HG03060 (cell line): ENCODE measurements at regions not wholly inside any gene's neighbourhood (a gene's known extent, or its start where the extent isn't known, plus 50 kb on each side); places are given as distances from the start of the nearest gene placed in this dataset.
"Not testable (repeated sequence)": the region's sequence is repeated elsewhere in the genome, so short reads cannot be mapped to it uniquely, and the experiment has no call there.

Experiments used
- ATAC-seq: cut with Tn5 transposase; IDR thresholded peaks from one replicate; pipeline ENCODE4 v1.9.1; 2021; ENCODE audit warnings: low read depth, moderate number of reproducible peaks; ENCODE audit not compliant: unreplicated experiment

DNA sequence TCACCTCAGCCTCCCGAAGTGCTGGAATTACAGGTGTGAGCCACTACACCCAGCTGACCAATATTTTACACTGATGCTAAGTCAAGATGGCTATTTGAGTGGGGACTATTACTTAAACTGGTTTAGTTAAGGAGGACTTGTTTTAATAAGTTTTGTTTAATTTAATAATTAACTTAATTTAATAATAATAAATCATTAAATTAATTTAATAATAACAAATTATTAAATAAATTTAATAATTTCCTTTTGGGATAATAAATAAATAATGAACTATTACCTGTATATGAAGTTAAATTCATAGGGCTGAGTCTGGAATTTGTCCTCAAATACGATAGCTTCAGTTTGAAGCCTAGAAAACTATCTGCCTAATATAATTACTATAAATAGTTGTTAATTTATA, 665.1 kb upstream of the COX7C start:
- ATAC-seq, result no peak

DNA sequence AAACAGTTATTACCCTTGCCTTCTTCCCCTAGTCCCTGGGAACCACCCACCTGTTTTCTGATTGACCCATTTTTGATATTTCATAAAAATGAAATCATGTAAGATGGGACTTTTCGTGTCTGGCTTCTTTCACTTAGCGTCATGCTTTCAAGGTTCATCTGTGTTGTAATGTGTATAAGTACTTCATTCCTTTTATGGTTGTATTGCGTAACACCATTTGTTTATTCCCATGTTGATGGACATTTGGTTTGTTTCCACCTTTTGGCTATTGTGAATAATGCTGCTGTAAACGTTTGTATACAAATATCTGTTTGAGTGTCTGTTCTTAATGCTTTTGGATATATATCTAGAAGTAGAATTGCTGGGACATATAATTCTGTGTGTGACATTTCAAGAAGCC, 650.1 kb upstream of the COX7C start:
- no peak for ATAC-seq

DNA sequence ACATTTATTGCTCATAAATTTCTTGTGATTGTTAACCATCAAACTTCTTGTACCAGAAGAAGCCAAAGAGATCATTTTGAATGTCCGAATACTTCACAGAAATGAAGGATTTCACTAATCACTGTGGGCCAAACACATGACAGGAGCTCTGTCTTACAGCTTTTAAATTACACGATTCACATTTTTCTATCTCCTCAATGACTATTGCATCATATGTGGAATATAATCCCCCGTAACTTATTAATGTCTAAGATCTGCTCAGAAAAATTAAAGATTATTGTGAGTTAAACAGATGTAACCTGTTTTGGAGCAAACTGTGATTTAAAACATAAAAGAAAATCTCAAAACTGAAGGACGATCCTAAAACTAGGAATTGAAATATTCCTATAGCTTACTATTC, 645.2 kb upstream of the COX7C start:
- no peak for ATAC-seq

DNA sequence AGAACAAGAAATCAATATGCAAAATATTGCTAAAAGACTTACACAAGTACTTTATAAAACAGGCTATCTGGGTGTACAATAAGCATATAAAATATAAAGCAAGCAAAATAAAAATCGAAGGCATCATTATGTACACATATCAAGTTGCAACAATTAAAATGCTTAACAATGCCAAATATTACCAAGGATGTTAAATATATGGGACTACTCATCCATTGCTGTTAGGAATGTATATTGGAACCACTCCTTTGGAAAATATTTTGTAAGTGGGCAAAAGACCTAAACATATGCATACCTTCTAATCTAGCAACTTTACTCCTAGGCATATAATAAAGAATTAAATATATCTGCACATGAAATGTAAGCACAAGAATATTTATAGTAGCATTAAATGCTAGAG, 632.6 kb upstream of the COX7C start:
- no peak for ATAC-seq

DNA sequence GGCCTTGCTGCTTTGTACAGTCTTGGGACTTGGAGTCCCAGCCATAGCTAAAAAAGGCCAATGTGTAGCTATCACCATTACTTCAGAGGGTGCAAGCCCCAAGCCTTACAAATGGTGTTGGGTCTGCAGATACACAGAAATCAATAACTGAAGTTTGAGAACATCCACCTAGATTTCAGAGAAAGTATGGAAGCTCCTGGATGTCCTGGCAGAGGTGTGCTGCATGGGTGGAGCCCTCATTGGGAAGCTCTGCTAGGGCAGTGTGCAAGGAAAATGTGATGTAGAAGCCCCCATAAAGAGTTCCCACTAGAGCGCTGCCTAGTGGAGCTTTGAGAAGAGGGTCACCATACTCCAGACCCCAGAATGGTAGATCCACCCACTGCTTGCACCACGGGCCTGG, 626.7 kb upstream of the COX7C start:
- ATAC-seq, result no peak

DNA sequence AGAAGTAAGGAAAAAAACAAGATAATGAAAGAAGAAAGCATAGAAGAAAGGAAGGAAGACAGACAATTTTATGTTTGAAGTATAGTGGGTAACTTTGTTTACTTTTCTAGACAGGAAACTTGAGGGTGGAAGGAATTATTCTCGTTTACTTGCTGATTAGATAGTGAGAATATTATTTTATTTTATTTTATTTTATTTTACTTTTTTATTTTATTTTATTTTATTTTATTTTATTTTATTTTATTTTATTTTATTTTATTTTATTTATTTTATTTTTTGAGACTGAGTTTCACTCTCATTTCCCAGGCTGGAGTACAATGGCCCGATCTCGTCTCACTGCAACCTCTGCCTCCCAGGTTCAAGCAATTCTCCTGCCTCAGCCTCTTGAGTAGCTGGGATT, 623.1 kb upstream of the COX7C start:
- not testable (repeated sequence) for ATAC-seq

DNA sequence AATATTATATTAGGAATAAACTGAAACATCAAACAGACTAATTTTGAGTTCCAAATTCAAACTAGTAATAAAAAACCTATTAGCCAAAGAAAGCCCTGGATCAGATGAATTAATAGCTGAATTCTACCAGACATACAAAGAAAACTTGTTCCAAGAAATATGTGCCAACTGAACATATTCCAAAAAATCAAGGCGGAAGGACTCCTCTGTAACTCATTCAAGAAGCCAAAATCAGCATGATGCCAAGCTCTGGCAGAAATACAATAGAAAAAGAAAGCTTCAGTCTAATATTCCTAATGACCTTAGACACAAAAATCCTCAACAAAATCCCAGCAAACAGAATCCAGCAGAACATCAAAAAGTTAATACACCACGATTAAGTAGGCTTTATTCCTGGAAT, 619.1 kb upstream of the COX7C start:
- ATAC-seq, result no peak

DNA sequence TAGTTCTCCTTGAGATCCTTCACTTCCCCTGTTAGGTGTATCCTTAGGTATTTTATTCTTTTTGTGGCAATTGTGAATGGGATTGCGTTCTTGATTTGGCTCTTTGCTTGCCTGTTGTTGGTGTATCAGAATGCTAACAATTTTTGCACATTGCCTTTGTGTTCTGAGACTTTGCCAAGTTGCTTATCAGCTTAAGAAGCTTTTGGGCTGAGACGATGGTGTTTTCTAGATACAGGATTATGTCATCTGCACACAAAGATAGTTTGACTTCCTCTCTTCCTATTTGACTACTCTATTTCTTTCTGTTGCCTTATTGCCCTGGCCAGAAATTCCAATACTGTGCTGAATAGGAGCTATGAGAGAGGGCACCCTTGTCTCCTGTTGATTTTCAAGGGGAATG, 609.4 kb upstream of the COX7C start:
- ATAC-seq, result no peak

DNA sequence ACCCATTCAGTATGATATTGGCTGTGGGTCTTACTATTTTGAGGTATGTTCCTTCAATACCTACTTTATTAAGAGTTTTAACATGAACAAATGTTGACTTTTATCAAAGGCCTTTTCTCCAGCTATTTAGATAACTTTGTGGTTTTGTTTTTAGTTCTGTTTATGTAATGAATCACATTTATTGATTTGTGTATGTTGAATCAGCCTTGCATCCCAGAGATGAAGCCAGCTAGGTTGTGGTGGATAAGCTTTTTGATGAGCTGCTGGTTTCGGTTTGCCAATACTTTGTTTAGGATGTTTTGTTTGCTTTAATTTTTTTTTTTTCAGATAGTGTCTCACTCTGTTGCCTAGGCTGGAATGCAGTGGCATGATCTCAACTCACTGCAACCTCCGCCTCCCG, 609.0 kb upstream of the COX7C start:
- no peak for ATAC-seq

DNA sequence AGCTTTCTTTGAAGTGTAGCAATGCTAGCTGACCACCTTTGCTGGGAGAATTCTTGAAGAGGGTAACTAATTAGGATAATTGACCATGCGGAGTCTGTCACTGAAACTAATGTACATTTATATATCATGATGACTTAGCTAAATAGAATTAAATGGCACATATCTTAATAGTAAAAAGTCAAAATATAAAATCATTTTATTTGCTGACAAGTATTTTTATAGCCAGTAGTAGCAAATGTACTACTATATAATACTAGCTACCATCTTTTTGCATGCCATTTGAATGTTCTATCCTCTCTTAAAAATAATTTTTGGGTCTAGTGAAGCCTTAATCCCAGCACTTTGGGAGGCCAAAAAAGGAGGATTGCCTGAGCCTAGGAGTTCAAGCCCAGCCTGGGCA, 605.8 kb upstream of the COX7C start:
- ATAC-seq, result no peak

DNA sequence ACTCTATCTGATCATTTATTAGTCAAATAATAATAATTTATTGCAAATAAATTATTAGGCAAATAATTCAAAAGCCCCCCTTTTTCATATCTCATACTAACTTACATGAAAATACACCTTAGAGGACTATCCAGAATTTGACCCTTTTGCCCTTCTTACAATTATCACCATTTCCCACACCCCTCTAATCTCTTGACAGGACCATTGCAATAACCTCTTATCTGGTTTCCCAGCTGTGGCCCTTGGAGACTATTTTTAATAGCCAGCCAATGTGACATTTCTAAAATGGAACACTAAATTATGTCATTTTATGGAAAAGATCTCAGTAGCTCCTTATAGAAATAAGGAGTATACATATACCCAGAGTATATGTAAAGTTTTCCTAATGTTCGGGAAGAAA, 588.4 kb upstream of the COX7C start:
- no peak for ATAC-seq

DNA sequence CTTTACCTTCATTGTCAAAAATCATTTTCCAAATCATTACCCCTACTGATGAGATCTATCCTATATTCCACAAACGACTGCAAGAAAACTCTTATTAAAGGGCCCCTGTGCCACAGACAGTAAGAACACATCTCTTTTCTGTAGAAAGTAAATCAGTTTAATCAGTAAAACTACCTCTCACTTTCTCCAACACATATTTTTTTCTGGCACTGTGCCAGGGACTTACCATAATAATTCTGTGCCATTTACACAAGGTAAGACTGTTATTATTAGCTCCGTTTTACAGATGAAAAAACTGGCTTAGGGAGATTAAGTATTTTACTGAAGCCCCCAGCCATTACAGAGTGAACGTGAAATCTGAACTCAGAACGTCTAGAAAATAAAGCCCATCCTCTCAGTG, 587.0 kb upstream of the COX7C start:
- ATAC-seq, result no peak

DNA sequence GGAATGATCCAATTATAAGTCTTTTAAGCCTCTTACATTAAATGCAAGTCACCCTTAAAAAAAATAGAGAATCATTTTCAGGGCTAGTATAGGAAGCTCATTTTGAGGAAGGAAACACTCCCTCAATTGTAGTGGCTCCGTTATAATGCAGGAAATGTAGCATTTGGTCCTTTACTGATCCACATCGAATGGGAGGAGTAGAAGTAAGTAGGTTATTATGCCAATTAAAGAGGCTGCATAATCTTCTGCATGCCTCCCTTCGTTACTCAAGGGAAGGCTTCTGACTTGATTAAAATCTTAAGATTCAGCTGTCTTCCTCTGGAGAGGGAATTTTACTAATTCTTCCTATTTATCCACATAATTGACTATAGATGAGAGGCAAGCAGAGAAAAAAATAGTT, 579.2 kb upstream of the COX7C start:
- no peak for ATAC-seq

DNA sequence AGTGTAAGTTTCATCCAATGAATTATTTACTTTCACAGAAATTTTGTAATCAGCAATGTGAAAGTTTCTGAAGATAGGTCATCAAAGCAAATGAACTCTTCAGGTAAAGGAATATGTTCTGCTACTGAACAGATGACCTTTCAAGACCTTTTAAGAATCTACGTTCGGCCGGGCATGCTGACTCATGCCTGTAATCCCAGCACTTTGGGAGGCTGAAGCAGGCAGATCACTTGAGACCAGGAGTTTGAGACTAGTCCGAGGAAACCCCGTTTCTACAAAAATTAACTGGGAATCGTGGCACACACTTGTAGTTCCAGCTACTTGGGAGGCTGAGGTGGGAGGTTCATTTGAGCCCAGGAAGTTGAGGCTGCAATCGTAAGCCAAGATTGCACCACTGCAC, 578.4 kb upstream of the COX7C start:
- no peak for ATAC-seq

DNA sequence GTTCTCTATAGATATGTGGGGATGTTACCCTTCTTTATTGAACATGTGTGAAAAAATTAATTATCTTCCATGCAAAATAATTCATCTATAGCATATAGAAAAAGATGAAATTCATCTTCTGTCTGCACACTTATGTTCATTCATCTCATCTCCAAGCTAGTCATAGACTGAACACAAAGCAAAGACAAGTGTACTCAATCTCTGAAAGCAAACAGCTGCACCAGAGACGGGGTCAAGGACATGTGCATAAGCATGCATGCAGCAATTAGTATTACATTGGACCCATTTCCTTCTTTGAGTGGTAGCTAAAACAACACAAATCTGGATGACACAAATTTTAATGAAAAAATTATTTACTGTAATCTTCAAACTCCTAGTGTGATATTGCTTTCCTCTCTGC, 547.0 kb upstream of the COX7C start:
- ATAC-seq, result no peak

DNA sequence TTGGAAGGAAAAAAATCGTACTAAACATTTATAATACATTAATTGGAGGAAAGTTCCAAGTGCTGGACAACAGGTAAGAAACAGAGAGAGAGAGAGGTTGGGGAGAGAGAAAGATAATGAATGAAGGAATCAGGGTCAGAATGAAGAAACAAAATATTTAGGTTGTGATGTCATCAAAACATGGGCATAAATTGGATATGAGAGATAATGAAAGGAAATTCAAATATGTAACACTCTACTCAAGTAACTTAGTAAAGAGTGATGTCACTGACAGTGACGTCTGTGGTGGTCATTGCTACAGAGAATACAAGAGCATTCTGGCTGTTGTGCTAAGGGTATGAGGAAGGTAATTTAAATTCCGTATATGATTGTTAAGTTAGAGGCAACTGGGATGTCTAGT, 543.4 kb upstream of the COX7C start:
- ATAC-seq, result no peak

DNA sequence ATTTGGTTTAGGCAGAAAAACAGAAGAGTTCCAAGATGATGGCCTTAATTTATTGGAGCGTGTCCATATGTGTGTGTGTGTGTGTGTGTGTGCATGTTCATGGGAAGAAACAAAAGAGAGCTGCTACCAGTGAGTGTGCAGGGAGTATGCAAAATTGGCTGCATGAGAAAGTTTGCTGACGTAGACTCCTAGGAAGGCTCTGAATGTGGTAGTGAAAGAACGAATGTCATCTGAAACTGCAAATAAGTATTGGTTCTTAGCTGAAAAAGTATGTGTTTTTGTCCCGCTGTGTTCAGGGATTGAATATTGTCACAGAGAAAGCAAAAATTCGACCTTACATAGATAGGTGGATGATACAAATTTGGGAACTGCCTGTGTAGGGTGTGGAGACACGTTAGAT, 542.6 kb upstream of the COX7C start:
- ATAC-seq, result no peak

DNA sequence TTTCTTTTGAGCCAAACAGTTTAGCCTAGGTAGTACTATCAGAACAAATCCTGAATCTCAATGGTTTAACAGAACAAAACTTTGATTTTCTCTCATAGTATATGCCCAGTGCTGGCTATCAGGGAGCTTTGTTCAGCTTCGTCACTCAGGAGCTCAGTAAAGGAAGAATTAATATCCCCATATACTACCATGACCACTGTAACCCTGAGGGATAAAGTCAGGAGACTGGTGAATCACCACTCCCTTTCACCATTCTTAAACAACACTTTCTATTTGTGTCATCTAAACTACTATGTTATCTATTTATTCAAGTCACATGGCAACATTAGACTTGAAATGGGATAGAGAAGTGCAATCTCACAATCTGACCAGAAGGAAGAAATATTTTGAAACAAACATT, 522.6 kb upstream of the COX7C start:
- no peak for ATAC-seq

DNA sequence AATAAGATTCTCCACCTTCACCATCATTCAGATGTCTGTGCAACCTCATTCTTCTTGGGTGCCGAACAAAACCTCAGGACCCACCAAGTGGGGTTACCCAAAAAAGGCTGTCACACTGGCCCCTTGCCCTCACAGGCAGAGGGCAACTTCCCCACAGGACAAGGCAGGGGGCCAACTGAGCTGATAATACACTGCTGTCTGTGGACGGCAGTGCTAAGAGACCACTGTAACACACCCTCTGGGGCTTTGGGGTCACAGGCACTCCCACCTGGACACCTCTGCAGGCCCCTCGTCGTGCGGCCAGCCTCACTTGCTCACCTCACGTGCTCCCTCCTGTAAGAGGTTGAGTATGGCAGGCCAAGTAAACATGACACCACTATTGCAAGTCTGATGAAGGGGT, 515.8 kb upstream of the COX7C start:
- no peak for ATAC-seq

DNA sequence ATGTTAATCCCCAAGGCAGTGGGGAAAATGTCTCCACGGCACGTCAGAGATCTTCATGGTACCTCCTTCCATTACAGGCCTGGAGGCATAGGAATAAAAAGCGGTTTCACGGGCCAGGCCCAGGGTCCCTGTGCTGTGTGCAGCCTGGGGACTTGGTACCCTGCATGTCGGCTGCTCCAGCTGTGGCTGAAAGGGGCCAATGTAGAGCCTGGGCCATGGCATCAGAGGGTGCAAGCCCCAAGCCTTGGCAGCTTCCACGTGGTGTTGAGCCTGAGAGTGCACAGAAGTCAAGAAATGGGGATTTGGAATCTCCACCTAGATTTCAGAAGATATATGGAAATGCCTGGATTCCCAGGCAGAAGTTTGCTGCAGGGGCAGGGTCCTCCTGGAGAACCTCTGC, 508.9 kb upstream of the COX7C start:
- ATAC-seq, result no peak

DNA sequence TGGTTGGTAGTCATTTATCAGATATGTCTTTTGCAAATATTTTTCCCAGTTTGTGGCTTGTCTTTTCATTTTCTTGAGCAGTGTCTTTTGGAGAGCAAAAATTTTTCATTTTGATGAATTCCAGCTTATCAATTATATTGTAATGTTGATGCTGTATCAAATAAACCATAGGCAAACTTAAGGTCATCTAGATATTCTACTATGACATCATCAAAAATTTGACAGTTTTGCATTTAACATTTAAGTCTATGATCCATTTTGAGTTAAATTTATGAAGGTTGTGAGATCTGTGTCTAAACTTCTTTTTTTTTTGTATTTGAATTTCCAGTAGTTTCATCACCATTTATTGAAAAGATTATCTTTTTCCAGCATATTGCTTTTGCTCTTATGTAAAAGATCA, 505.5 kb upstream of the COX7C start:
- no peak for ATAC-seq

DNA sequence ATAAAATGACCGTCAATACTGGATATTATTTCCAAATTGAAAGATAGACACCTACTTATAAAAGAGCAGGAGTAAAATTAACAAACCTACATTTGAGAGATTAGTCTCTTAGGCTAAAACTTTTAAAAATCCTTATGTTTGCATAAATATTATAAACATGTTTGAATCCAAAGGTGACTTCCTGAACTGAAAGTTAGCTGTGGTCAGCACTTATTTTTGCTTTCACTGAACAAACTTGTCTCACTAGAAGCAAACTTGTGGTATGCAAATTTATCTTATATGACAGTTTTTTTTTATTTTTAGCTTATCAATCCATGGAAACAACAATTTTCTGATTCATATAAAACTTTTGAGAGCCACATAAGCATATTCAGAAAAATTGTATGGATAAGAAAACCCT, 502.6 kb upstream of the COX7C start:
- ATAC-seq, result no peak

DNA sequence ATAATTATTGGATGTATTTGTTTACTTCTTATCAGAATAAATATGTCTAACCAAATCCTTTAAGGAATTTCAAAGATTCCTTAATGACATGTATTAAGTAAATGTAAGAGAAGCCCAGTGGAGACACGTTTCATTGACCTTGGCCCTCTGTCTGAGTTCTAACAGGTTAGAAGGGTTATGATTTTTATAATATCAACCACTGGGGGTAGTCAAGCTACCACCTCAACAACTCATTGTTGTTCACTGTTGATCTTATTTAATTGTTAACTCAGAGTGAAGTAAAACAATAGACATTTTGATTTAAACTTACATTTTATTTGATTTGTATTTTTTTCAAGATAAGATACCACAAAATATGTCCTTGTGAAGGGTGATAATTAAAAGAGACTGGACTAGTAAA, 499.2 kb upstream of the COX7C start:
- no peak for ATAC-seq

DNA sequence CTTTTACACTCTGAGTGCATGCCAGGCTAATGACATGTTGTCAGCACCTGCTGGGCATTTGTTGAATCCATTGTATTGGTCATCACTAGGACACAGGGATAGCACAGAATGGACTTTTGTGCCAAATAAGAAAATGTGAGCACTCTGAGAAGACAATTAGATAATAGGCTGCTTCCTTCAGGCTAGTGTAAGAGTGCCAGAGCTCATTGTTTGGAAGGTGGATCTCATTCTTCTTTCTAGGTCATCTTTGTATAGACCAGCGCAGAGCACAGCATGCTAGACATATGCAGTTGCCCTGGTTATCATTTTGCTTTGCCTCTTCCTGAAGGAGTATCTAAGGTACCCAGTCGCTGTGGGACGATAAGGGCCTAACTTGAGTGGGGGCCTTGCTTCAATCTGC, 493.4 kb upstream of the COX7C start:
- ATAC-seq, result no peak
